SK-N-MC (cell line): ENCODE measurements at regions not wholly inside any gene's neighbourhood (a gene's known extent, or its start where the extent isn't known, plus 50 kb on each side); places are given as distances from the start of the nearest gene placed in this dataset.

ENCODE experiments used
- DNase-seq: peaks from one replicate; pipeline ENCODE4 v3.0.0-alpha.2; 2011; ENCODE audit warnings: low read depth, low spot score
- H3K27ac ChIP-seq: fragments of 200-600 bp; sonication (generic); 2 replicates; pipeline ENCODE4 v1.5.1; 2016; ENCODE audit warnings: mixed run types
- H3K36me3 ChIP-seq: fragments of 200-600 bp; sonication (generic); 2 replicates; pipeline ENCODE4 v1.6.1; 2017; ENCODE audit warnings: antibody characterized with exemption, low read length, mixed read lengths; ENCODE audit not compliant: insufficient read depth
- H3K4me3 ChIP-seq: fragments of 200-600 bp; sonication (generic); 2 replicates; pipeline ENCODE4 v1.5.1; 2016
- H3K9ac ChIP-seq: fragments of 200-600 bp; sonication (generic); 2 replicates; pipeline ENCODE4 v1.8.0; 2017; ENCODE audit warnings: mixed run types, mixed read lengths; ENCODE audit not compliant: insufficient read length
- H3K9me3 ChIP-seq: fragments of 200-600 bp; sonication (generic); 2 replicates; pipeline ENCODE4 v1.6.1; 2017; ENCODE audit warnings: low read depth, mild to moderate bottlenecking, antibody characterized with exemption, low read length, moderate library complexity, mixed read lengths
- EZH2 ChIP-seq: fragments of 200-600 bp; sonication (generic); IDR thresholded peaks from one replicate; pipeline ENCODE4 v1.6.1; 2017; ENCODE audit warnings: antibody characterized with exemption
- FOXP2 ChIP-seq: optimal IDR thresholded peaks from 2 replicates; pipeline ENCODE3; 2011; ENCODE audit warnings: mild to moderate bottlenecking, moderate library complexity; ENCODE audit not compliant: insufficient read depth; ENCODE audit errors: extremely low read length, control extremely low read depth
- POLR2AphosphoS5 ChIP-seq: IDR thresholded peaks from 2 replicates; pipeline ENCODE4 v1.6.1; 2012; ENCODE audit warnings: mild to moderate bottlenecking, low read depth, low read length, borderline replicate concordance

GRCh38 chr9:21551401-21551800 lies 69.3 kb upstream of the IFNE start:
- H3K27ac ChIP-seq, result no peak overlapping the region
- TF ChIP-seq POLR2AphosphoS5, result no peak
- no peak for TF ChIP-seq FOXP2
- no peak for TF ChIP-seq EZH2
- no peaks in the 10 kb centered on the region for H3K36me3 ChIP-seq
- H3K9me3 ChIP-seq, result no peaks in the 10 kb centered on the region
- DNase-seq, result no peak
- H3K9ac ChIP-seq, result no peak overlapping the region
- no peak overlapping the region for H3K4me3 ChIP-seq

GRCh38 chr9:21552244-21553170 lies 70.4 kb upstream of the IFNE start:
- Histone ChIP-seq H3K27ac (no peak overlapping the region), H3K9me3 (no peaks in the 10 kb centered on the region), H3K9ac (no peak overlapping the region), H3K4me3 (no peak overlapping the region), H3K36me3 (no peaks in the 10 kb centered on the region)
- TF ChIP-seq EZH2 (no peak), FOXP2 (no peak), POLR2AphosphoS5 (no peak)
- no peak for DNase-seq

DNA sequence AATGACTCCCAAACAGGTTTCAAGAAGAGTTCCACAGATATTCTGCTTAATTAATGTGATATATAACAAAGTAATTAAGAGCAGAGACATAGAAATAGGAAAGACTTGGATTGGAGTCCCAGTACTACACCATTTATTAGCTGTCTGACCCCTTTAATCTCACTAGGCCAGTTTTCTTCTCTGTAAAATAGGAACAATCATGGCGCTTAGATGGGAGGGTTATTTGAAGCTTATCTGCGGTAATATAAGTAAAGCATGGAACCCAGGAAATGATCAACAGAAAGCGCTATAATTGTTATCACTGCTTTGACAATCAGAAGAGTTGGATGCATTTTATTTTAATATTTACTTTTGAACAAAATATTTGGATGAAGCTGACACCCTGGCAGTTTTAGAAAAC lies 71.3 kb upstream of the IFNE start:
- Histone ChIP-seq H3K27ac (no peak overlapping the region), H3K9ac (no peak overlapping the region), H3K4me3 (no peak overlapping the region), H3K9me3 (no peaks in the 10 kb centered on the region), H3K36me3 (no peaks in the 10 kb centered on the region)
- no peak for DNase-seq
- TF ChIP-seq POLR2AphosphoS5, result no peak
- TF ChIP-seq FOXP2, result no peak
- TF ChIP-seq EZH2, result no peak

DNA sequence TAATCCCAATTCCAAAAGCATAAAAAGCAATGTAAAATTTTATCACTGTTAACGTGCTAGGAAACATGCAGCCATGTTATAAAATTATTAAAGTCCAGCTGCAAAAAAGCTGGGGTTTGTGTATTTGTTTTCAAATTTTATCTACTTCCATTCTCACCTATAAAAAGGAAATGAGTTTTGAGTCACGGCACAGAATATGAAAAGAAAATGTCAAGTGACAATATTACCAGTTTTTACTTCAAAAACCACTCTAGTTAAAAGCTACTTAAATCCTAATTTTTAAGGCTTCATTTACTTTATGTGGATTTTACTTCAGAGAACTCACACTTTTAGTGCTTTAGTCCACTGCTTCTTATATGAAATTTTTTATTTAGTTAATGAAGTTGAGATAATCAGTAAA lies 72.7 kb upstream of the IFNE start:
- H3K9me3 ChIP-seq, result no peaks in the 10 kb centered on the region

DNA sequence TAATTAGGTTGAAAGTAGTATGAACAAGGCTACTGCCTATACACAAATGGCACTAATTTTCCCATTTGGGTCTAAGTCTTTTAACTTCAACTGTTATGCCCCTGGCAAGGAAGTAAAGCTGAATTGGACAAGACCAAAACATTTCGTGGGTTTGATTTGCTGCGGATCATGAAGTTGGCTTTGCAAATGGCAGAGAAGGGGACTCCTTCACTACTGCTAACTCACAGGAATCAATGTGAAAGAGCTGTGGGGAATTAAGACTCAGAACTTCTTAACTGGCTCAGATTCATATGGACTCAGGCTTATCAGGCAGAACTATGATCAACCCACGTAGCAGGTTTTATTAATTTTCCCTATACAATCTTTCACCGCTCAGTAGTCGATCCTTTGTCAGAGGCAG lies 73.8 kb upstream of the IFNE start:
- Histone ChIP-seq H3K36me3 (no peaks in the 10 kb centered on the region), H3K27ac (no peak overlapping the region), H3K4me3 (no peak overlapping the region), H3K9me3 (no peaks in the 10 kb centered on the region), H3K9ac (no peak overlapping the region)
- no peak for DNase-seq
- TF ChIP-seq FOXP2, result no peak
- TF ChIP-seq EZH2, result no peak
- TF ChIP-seq POLR2AphosphoS5, result no peak

More for the DNA sequence above, 72.7 kb upstream of the IFNE start:
- no peak for TF ChIP-seq POLR2AphosphoS5
- no peak for TF ChIP-seq EZH2
- no peak for TF ChIP-seq FOXP2
- Histone ChIP-seq H3K9ac (no peak overlapping the region), H3K36me3 (no peaks in the 10 kb centered on the region), H3K27ac (no peak overlapping the region), H3K4me3 (no peak overlapping the region)
- no peak for DNase-seq

- DNase-seq, result no peak
- H3K27ac ChIP-seq, result no peak overlapping the region
- no peak for TF ChIP-seq POLR2AphosphoS5
- TF ChIP-seq FOXP2, result no peak
- no peak for TF ChIP-seq EZH2
- H3K36me3 ChIP-seq, result no peaks in the 10 kb centered on the region
- no peak overlapping the region for H3K4me3 ChIP-seq
- H3K9me3 ChIP-seq, result no peaks in the 10 kb centered on the region
- H3K9ac ChIP-seq, result no peak overlapping the region
Observed at GRCh38 chr9:21556581-21557427, 74.7 kb upstream of the IFNE start.

- Histone ChIP-seq H3K9ac (no peak overlapping the region), H3K27ac (no peak overlapping the region), H3K9me3 (no peaks in the 10 kb centered on the region), H3K36me3 (no peaks in the 10 kb centered on the region), H3K4me3 (no peak overlapping the region)
- no peak for DNase-seq
- TF ChIP-seq FOXP2 (no peak), EZH2 (no peak)
Observed at GRCh38 chr9:21557428-21557768, 75.3 kb upstream of the IFNE start.

- Histone ChIP-seq H3K9me3 (no peaks in the 10 kb centered on the region), H3K9ac (no peak overlapping the region), H3K27ac (no peak overlapping the region), H3K36me3 (no peaks in the 10 kb centered on the region), H3K4me3 (peak overlapping the region; percentile 82)
- TF ChIP-seq POLR2AphosphoS5 (no peak), FOXP2 (no peak), EZH2 (no peak)
- DNase-seq, result no peak
Observed at GRCh38 chr9:21558079-21558478, 76.0 kb upstream of the IFNE start.
